Stimulated activated CD4-positive, alpha-beta T cell treated with anti-CD3 and anti-CD28 coated beads, Interleukin-1b, Interleukin-23, amount 100 ng/mL, for 48 hours (primary cell): ENCODE measurements at regions not wholly inside any gene's neighbourhood (a gene's known extent, or its start where the extent isn't known, plus 50 kb on each side); places are given as distances from the start of the nearest gene placed in this dataset.

Experiments
- DNase-seq: peaks from one replicate; pipeline ENCODE4 v3.0.0-alpha.2; 2020

DNA sequence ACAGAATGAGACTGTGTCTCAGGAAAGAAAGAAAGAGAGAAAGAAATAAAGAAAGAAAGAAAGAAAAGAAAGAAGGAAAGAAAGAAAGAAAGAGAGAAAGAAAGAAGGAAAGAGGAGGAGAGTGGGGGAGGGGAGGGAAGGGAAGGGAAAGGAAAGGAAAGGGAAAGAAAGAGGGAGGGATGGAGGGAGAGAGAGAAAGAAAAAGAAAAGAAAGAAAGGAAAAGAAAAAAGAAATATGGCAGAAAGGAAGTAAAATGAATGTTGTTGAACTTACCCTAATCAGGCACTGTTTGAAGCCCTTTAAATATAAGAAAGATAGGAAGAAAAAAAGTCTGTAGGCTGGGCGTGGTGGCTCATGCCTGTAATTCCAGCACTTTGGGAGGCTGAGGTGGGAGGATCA is 276.1 kb downstream of the INSC start:
- no peak for DNase-seq

DNA sequence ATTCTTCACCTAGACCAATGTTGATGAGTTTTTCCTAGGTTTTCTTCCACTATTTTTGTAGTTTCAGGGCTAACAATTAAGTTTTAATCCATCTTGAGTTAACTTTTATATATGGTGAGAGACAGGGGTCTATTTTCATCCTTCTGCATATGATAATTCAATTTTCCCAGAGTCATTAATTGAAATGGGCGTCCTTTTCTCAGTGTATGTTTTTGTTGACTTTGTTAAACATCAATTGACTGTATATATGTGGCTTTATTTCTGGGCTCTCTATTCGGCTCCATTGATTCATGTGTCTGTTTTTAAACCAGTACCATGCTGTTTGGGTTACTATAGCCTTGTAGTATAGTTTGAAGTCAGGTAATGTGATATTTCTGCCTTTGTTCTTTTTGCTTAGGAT is 282.1 kb downstream of the INSC start:
- DNase-seq = no peak

DNA sequence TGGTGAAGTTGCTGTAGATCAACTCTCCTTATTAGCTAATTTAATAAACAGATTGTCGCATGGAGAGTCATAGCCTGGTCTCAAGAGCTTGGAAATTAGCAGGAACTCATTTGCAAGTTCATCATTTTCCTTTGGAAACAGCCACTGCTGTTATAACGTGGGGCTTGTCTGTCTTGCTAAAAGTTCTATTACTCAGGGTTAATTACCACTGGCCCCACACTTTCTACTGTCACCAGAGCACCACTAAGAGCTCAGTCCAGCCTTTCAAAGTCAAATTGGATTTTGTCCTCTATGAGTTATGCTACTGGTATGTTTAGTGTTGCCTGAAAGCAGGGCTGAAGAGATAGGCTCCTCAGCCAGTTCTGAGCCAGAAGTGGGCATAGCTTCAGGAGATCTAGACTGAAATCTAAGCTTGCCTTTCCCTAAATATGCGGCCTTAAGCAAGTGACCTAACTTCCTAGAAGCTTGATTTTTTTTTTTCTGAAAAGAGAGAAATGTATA is 292.2 kb downstream of the INSC start:
- no peak for DNase-seq

DNA sequence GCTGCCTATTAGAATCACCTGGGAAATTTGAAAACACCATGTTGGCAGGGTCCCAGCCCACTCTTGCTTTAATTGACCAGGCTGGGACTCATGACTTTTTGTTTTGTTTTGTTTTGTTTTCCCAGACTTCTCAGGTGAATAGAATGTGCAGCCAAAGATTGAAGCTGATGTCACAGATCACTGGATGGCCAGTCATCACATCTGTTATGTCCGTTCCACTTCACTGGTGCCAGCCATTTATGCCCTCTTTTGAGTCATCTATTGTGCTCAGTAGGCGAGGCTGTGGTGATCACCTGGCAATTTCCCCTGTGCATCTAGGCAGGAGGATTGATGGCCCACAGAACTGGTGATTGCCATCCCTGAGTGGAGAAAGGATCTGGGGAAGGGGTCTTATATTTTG is 297.3 kb downstream of the INSC start:
- no peak for DNase-seq

DNA sequence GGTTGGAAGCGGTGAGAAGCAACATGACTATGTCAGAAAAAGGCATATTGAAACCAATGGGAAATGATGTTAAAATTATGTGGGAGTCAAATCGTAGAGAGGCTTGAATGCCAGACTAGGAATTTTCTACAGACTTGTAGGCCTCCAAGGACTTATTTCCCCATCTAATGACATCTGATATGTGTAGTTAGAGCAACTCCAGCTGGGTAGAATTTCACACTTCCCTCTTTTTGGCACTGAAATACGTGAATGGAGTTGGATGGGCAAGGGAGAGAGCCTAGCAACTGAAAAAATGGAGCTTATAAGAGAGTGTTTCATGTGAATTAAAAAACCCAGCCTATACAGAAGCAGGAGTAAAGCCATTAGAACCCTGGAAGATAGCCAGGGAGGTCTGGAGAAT is 304.2 kb downstream of the INSC start:
- DNase-seq = no peak

DNA sequence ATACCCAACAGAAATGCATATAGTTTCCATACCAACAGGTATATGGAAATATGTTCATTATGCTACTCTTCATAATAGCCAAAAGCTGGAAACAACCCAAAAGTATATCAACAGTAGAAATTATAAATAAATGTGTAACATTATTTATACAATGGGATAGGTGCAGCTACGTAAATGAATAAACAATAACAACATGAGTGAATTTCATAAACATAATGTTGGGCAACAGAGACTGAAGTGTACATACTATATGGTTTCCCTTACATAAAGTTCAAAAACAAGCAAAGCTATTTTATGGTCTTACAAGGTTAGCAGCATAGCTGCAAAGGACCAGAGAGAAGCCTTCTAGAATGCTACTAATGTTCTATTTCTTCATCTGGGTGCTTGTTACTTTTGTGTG is 305.0 kb downstream of the INSC start:
- no peak for DNase-seq

DNA sequence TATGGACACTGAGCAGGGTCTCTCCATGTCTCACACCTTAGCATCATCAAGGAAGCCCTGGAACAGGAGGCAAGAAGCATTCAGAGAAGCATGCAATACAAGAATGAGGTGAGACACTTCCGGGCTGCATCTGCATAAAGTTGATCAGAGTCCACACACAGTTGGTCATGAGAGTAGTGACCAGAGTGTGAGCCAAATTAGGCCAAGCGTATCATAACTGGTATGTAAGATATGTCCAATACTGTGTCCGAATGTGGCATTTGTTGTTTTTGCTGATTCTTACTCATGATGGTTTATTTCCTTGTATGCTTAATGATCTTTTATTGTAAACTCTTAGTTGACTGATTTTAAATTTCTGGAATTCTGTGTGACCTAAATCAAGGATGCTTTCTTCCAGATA is 315.7 kb downstream of the INSC start:
- no peak for DNase-seq

DNA sequence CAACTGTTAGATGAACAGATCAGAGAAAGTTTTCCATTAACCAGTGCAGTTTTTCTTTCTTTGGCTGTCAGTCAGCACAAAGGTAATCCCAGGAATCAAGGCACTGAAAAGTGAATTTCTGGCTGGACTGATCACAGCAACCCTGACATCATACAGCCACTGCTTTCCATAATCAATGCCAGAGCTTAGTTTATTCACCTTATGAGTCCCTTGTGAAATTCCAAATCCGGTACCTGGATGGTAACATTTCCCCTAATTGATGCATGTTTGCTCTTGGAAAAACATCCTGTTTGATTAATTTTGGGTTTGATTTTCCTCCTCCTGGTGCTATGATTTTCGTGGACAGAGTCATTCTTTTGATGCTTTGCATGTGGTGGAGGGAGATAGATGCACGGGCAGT is 319.8 kb downstream of the INSC start:
- no peak for DNase-seq

DNA sequence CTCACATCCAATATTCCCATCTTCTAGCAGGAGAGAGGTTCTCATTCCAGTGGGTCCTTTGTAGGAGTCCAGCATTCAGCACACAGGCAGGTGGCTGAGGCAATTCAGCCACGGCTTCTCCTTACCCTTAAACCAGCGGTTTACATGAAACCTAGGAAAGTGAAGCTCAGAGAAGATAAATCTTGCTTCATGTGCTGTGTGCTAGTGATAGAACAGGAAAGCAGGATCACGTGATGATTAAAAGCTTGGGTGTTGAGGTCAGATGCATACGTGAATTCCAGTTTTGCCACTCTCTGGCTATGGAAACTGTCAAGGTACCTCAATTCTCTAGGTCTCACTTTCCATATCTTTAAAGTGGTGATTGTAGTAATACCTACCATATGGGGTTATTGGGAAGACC is 331.6 kb downstream of the INSC start:
- DNase-seq = no peak

DNA sequence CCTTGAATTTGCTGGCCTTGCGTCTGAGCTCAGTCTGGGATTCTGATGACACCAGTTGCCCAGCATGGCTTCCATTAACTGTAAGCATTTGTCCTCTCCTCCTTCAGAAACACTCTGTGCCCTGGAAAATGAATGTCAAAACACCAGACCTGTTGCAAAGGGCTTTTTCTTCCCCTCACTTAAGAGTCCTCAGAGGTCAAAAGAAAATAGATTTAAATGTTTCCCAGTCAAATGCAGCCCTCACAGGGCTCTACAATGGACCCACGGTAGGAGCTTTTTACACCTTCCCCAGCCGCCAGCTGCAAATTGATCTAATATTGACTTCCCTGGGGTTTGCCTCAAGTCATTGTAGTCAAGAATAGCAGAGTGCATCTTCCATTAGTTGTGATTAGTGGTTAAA is 332.2 kb downstream of the INSC start:
- DNase-seq = no peak

DNA sequence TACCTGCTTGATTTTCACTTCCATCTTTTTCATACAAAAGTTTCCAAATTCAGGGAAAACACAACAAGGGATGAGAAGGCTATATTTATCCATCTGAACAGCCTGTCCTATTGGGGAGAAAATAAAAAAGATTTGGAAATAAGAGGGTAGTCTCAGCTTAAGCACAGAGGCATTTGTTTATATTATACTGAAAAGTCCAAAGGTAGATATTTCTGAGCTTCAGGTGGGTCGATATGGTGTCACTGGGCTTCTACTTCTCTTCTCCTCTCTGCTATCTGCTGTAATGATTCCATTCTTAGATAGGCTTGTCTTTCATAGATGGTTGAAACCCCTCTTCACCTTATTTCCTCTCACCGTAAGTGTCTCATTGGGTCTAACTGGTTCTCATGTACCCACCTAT is 337.0 kb downstream of the INSC start:
- no peak for DNase-seq

DNA sequence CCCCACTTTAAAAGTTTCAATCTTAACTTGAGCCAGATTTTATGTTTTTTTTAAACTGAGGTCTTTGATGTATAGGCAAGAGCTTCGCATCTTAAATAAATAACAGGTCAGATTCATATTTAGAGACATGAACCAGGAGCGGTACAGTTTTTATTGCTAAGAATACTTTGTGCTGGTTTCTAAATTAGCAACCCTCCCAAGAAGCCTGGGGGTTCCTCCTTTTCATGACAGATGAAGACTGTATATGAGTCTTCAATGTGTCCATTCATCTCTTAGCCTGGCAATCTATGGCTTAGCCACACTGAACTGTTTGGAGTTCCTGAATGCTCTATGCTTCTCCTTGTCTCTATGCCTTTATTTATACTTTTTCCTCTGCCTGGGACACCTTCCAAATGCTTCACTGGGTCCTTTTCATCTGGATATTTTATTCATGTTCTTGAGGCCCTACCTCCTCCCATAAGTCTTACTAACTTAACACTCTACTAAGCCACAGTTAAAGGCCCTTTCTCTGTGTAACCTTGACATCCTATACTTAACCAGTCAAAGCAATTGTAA is 338.6 kb downstream of the INSC start:
- DNase-seq = no peak

DNA sequence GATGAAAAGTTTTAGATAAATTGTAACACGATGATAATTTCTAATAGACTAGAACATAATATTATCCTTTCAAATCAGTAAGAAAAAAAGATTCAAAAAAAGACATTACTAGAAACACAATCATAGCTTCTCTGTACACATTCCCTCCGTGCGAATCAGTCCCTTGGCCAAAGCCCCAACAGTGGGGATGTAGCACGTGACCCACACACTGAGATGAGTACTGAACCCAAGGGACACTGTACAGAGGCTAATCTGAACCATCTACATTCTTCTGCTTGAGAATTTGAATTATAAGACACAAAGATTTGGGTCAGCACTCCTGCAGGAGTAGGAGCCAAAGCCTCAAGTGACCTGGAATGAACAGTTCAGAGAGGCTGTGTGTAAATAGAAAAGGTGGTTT is 353.7 kb downstream of the INSC start:
- no peak for DNase-seq

DNA sequence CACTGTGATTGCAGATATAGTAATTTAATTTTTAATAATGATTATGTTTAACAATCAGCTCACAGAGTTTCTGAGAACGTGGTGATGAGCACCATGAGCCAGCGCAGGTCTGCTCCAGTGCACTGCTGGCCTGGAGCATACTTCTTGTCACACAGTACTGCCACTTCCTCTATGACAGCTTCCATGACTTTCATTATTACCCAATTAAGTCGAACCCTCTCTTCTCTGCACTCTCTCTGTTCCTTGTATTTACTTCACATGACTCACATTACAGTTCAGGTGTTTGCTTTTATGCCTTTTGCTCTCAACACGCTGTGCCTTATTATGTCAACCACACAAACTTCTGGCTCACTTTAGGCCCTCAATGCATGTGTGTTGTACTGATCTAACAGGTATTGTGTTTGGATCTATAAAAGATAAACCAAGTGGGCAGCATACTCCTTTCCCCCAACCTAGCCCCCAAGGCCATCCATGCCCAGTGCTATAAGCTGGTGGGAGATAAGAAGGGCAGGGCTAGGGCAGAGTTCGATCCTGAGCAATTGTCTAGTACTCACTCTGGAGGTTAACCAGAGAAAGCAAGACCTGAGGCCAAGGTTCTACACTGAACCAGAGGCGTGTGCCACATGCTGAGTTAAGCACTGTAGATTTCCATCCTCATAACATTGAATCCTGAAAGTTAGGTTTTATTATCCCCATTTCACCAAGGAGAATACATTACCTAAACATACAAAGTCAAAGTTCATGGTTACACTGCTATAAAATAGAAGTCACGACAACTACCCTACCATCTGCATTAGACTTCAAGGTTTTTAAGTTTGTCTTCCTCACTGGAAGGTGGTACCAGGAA is 356.5 kb downstream of the INSC start:
- DNase-seq = no peak

DNA sequence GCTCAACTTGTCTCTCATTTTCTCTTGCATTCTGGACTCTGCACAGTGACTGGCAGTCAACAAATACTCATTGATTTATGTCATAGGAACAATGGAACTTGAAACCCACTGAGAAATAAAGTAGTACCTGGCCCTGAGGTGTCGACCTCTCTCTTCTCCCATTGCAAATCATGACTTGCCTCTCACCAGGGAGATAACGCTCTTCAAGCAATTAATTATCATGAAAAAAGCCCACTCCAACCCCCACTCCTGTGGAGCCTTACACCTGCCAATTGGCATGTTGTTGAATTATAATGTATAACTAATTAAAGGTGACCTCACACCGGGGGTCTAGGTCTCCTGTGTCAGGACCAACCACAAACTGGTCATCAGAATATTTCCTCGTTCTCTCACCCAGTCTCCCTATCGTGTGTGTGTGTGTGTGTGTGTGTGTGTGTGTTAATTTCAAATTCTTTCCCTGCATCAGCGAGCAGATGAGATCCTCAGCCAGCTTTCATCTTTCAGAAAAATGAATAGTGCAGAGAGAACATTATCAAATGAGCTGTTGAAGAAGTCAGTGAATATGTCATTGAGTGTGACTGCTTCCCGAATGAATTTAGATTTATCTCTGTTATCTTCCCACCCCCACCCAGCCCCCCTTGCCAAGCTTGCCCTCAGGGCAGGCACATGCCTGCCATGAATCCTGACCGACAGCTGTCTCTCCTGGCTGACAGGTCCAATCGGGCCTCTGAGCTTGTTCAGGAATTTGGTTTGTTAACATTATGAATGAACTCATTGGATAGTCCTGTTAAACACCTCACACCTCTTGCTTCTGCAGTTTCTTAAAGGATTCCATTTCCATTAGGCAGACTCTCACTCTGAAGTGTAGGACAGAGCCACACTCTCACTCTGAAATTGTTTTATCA is 357.4 kb downstream of the INSC start:
- no peak for DNase-seq

DNA sequence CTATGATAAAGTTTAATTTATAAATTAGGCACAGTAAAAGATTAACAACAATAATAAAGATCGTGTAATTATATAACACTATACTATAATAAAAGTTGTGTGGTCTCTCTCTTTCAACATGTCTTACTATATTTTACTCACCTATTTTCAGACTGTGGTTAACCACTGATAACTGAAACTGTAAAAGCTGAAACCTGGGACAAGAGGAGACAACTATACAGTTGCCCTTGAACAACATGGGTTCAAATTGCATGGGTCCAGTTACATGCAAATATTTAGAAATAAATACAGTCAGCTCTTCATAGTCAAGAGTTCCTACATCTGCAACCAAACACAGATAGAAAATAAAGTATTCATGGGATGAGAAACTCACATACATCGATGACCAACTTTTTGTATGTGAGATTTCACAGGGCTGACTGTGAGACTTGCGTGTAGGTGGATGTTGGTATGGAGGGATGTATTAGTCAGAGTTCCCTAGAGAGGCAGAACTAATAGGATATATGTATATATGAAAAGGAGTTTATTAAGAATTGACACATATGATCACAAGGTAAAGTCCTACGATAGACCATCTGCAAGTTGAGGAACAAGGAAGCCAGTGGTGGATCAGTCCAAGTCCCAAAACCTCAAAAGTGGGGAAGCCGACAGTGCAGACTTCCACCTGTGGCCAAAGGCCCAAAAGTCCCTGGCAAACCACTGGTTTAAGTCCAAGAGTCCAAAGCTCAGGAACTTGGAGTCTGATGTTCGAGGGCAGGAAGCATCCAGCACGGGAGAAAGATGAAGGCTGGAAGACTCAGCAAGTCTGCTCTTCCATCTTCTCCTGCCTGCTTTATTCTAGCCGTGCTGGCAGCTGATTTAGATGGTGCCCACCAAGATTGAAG is 359.5 kb downstream of the INSC start:
- DNase-seq = no peak

DNA sequence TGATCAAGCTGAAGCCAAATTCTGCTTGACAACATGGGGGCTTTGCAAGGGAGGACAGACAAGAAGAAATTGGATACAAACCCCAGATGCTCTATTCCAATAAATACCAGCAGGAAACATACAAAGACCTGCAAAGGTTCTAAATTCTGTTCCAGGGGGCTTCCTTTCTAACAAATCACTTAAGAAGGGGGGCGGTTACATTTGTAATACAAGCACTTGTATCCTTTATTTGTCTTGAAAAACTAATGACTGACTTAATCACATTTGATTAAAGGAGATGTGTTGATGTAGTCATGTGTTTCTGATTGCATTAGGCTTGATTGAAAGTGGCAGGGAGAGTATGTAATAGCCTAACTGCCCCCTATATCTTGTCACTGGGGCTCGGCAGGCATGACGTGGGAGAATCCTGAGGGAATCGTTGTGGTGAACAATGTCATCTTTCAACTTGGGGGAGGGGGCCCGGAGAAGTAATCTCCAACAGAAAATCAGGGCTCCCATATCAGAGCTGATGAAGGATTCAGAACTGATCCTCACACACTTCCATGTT is 361.7 kb downstream of the INSC start:
- no peak for DNase-seq

DNA sequence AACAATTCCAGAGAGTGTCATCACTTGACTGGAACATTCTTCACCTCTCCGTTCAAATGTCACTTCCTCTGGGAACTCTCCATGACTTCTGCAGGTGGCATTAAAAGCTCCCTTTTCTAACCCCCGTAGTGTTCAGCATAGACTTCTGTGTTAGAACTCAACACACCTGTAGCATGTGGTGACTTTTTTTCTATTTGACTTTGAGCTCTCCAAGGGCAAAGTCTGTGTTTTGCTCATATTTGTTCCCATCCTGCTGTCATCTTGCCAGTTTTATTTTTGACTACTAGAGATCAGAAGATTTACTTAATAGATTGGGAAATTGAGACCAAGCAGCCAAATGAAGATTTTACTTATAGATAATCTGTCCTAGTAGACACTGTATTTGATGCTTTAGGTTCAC is 367.1 kb downstream of the INSC start:
- DNase-seq = no peak

DNA sequence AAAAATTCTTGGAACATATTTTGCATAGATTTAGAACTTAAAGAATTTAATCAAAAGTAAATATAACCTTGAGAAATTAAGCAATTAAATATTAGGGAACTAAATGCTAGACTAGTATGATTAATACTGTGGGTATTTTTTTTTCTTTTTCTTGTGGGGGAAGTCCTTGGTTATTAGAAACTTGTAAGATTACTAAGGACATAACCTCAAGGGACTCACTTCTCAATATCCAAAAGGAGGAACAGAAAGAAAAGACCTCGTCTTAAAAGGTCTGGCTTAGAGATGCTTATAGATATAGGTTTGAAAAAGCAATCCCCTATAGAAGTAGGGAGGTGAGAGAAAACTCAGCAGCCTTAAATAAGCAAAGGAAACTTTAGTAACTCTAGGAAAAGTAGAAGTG is 368.5 kb downstream of the INSC start:
- DNase-seq = no peak

DNA sequence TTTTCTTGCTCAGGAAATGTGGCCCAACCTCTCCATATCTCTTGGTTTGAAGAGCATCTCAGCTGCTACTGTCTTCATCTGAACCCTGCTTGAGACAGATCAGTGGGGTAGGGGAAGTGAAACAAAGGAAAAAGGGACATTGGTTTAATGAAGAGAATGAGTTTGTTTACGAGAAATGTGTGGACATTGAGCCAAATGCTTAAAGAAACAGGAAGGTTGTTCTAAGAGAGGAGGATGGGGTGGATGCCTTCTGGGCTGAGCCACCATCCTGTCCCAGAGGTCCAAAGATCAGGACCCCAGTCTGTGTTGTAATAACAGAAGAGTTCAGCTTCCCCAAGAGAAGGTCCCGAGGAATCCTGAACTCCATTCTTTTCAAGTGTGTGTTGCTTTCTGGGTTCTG is 369.7 kb downstream of the INSC start:
- no peak for DNase-seq

DNA sequence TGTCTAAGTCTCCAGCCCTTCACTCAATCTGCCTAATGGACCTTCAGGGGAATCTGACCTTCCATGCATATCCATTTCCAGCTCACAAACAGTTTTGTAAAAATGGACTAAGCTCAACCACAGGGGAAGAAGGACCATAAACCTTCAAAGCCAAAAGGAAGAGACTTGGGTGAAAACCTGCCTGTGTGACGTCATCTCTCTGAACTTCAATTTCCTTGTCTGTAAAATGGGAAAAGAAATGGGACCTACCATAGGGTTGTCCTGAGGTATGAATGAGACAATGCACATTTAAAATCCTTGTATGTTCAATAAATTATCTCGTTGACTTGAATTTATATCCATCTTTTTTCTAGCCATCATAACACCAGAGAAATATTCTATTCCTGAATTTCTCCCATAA is 370.7 kb downstream of the INSC start:
- no peak for DNase-seq

DNA sequence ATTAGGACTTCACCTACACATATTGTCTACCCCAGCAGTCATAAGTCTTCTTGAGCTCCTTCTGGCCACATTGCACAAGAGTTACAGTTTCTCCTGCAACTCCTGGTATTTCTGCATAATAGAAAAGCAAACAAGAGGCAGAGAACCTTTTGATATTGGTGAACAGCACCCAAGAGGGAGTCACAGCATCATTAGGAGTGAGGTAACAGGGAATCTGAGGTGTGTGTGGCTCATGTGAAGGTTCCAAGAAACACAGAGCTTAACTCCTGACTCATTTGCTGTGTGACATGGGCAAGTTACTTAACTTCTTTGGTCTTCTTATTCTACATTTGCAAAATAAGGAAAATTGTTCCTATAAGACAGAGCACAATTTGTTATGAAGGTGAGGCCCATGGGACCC is 374.6 kb downstream of the INSC start:
- no peak for DNase-seq
